ENCODE measurements at regions not wholly inside any gene's neighbourhood (a gene's known extent, or its start where the extent isn't known, plus 50 kb on each side); places are given as distances from the start of the nearest gene placed in this dataset.

DNA sequence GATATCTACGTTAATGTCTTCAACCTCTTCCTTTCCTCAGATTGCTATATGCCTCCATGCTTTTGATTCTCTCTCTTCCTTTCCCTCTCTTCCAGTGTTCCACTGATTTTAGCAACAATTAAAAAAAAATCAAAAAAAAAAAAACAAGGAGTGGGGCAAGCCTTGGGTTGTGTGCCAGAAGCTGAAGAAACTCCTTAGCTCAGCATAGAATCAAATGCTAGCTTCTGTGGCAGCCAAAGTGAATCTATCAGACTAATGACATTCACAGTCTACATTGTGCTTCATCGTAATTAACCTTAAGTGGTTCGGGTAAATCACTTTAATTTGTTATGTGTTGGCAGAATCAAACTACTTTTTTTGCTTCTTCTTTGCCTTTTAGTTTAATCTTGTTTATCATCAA lies 237.3 kb downstream of the TMEM167A start:
- DNase-seq: no peak

- no peak for DNase-seq
Measured at GRCh38 chr5:82835488-82835887, 241.7 kb downstream of the TMEM167A start.

- no peak for DNase-seq
Measured at GRCh38 chr5:82834151-82834550, 243.0 kb downstream of the TMEM167A start.

DNA sequence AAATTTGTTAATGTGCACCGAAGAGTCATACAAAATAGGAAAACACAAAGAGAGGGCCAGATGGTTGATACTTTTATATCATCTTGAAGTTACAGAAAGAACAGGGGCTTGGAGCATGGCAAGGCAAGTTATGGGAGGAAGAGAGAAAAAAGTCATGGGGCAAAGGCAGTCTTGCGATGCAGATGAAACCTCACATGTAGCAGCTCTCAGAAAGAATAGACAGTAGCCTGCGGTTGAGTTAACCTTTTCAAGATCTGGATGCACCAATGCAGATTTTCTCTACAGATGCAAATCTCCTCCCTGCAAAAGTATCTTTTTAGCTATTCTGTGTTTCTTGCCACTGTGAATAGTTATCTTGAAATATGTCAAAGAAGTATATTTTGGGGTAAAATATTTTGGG lies 243.9 kb downstream of the TMEM167A start:
- no peak for DNase-seq

- DNase-seq: no peak
Measured at GRCh38 chr5:82832445-82832844, 244.7 kb downstream of the TMEM167A start.

GRCh38 chr5:82828211-82828610 lies 249.0 kb downstream of the TMEM167A start:
- DNase-seq: no peak

DNA sequence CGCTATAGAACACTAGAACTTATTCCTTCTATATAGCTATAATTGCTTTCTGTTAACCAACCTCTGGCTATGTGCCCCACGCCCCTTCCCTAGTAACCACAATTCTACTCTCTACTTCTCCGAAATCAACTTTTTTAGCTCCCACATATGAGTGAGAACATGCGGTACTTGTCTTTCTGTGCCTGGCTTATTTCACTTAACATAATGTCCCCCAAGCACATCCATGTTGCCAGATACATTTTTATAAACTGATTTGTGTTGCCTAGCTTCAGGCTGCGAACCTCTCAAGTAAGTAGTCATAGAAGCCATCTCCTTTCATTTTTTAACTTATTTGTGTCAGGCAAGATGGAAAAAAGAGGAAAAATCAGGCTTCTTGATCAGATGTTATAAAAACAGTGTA lies 249.5 kb downstream of the TMEM167A start:
- DNase-seq: no peak

- no peak for DNase-seq
Measured at GRCh38 chr5:82822634-82822927, 254.6 kb downstream of the TMEM167A start.

- DNase-seq: no peak
Measured at GRCh38 chr5:82821846-82822633, 255.2 kb downstream of the TMEM167A start.

GRCh38 chr5:82820961-82821845 lies 256.0 kb downstream of the TMEM167A start:
- no peak for DNase-seq

- DNase-seq: no peak
Measured at GRCh38 chr5:82820188-82820587, 257.0 kb downstream of the TMEM167A start.

DNA sequence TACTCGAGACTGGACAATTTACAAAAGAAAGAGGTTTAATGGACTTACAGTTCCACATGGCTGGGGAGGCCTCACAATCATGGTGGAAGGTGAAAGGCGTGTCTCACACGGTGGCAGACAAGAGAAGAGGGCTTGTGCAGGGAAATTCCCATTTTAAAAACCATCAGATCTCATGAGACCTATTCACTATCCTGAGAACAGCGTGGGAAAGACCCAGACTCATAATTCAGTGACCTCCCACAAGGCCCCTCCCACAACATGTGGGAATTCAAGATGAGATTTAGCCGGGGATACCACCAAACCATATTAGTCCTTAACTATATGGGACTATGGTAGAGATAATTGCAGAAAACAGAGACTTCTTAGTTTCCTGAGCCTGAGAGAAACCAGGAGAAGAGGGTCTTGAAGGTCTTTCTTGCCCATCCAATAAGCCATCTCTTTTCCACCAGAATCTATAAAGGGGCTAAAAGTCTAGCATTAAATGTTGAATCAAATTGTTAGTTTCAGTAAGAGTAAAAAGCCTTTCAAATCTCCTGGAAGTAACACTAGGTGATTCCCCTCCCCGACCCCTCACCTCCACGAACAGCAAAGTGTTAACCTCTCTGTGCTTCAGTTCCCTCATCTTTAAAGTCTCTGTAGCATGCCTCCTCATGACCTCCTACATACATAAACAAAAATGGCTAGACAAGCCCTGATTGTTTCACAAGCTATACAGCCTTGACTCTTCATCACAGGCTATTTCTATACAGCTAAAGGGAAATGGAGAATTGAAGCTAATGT lies 259.1 kb downstream of the TMEM167A start:
- DNase-seq: no peak

DNA sequence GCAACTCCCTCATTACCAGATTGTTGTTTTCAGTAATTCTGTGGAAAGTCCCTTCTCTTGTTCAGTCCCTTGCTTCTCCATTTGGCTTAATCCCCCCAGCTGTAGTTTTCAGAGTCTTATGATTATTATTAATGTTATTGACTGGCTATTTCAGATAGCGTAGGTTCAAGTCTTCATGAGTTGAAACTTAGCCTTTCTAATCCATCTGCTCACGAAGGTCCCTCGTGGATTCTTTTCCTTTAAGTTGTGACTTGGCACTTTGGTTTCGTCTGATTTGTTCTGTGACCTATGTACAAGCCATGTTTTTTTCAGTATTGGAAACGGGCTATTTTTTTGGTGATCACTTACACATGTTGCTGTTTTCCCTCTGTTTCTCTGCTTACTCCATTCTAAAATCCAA lies 260.3 kb downstream of the TMEM167A start:
- DNase-seq: no peak

DNA sequence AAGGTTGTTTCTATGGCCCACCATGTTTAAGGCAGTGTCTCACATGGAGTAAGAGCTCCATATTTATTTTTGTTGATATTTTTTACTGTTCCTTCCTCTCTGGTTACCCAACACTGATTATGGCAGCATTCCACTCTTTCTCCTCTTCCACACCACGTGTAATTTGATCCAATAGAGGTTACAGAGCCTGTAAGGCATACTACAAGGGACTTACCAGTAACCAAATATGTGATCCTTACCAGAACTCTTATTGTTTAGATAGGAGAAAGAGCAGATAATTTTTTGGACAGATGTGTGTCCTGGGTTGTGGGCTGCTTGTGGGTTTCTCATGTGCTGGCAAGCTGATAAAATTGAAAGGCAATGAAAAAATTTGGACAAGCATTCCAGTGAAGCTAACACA lies 261.3 kb downstream of the TMEM167A start:
- DNase-seq: no peak

GRCh38 chr5:82813861-82814260 lies 263.3 kb downstream of the TMEM167A start:
- DNase-seq: no peak

GRCh38 chr5:82812575-82812974 lies 264.6 kb downstream of the TMEM167A start:
- DNase-seq: no peak

DNA sequence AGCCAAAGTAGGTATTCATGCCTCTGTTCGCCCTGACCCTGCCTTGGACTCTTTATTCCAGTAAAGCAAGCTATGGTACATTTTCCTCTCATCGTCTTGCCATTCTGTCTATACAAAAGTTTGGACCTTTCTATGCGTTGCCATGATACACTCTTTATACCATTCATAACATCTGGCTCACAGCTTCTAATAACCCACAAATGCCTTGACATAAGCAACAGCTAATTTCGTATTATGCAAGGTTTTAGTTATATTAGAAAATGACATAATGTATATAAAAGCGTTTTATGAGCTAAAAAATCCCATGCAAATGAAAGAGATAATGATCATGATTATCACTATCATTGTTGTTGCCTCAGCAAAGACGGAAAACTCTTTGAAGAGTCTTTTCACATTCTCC lies 265.7 kb downstream of the TMEM167A start:
- DNase-seq: no peak

- no peak for DNase-seq
Measured at GRCh38 chr5:82809420-82810143, 267.6 kb downstream of the TMEM167A start.

- no peak for DNase-seq
Measured at GRCh38 chr5:82808960-82809359, 268.2 kb downstream of the TMEM167A start.

DNA sequence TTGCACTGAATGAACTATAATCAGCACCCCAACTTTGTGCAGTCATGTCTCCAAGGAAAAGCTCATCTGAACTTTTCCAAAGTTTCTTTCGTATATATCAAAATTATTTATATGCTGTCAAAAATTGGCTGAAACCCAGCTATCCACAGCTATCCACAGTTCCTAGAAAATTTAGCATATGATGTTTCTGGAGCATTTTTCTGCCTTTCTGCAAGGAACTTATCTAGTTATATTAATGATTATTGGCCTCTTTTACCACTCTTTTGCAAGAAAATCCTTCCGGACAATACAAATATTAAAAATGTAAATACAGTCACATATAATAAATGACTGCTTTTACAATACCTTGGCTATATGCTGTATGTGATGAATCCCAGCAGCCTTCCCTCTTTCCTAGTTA lies 270.2 kb downstream of the TMEM167A start:
- no peak for DNase-seq

DNA sequence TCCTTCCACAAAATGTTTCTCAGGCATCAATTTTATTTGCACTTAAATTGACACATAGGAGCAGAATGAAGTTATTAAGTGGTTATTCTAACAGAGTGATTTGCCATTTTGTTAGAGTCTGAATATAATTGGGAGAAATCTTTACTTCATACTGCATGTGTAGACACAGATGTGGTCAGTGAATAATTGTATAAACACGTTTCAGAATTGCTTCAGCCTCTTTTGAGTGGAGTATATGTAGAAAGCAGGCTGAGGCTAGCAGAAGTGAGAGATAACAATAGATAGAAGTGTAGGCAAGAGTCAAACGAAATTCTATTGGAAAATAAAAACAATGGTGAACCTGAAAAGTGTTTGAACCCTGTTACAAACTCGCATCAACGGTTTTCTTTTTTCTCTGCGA lies 270.7 kb downstream of the TMEM167A start:
- no peak for DNase-seq

- DNase-seq: no peak
Measured at GRCh38 chr5:82804155-82804690, 273.0 kb downstream of the TMEM167A start.

- DNase-seq: no peak
Measured at GRCh38 chr5:82802954-82803353, 274.2 kb downstream of the TMEM167A start.

Data from NCI-H524 treated with DMSO at 0.1 percent for 48 hours (cell line).